SH-SY5Y (cell line): ENCODE measurements at regions not wholly inside any gene's neighbourhood (a gene's known extent, or its start where the extent isn't known, plus 50 kb on each side); places are given as distances from the start of the nearest gene placed in this dataset.

ENCODE experiments used
- GATA2 ChIP-seq: IDR thresholded peaks from 2 replicates; pipeline ENCODE4 v1.6.1; 2011; ENCODE audit warnings: mild to moderate bottlenecking, low read depth, low read length
- GATA3 ChIP-seq: IDR thresholded peaks from 2 replicates; pipeline ENCODE4 v1.6.1; 2011; ENCODE audit warnings: low read depth, mild to moderate bottlenecking, low read length, moderate library complexity

GRCh38 chr4:137960371-137961050 is 281.6 kb downstream of the SLC7A11 start:
- TF ChIP-seq GATA2 = no peak
- TF ChIP-seq GATA3 = no peak
